PC-3 (cell line): ENCODE measurements at regions not wholly inside any gene's neighbourhood (a gene's known extent, or its start where the extent isn't known, plus 50 kb on each side); places are given as distances from the start of the nearest gene placed in this dataset.

Experiments
- CTCF ChIP-seq: fragments of 300-600 bp; sonication (generic); conservative IDR thresholded peaks from 2 replicates; pipeline ENCODE4 v1.5.1; 2017; ENCODE audit warnings: antibody characterized with exemption, low read depth, mild to moderate bottlenecking, low read length
- EZH2 ChIP-seq: fragments of 300-600 bp; sonication (generic); IDR thresholded peaks from one replicate; pipeline ENCODE4 v1.6.1; 2017; ENCODE audit warnings: antibody characterized with exemption, mild to moderate bottlenecking, low read length; ENCODE audit not compliant: unreplicated experiment
- EZH2phosphoT487 ChIP-seq: fragments of 300-600 bp; sonication (generic); IDR thresholded peaks from 2 replicates; pipeline ENCODE4 v1.6.1; 2018; ENCODE audit warnings: mild to moderate bottlenecking, antibody characterized with exemption, low read length, borderline replicate concordance

DNA sequence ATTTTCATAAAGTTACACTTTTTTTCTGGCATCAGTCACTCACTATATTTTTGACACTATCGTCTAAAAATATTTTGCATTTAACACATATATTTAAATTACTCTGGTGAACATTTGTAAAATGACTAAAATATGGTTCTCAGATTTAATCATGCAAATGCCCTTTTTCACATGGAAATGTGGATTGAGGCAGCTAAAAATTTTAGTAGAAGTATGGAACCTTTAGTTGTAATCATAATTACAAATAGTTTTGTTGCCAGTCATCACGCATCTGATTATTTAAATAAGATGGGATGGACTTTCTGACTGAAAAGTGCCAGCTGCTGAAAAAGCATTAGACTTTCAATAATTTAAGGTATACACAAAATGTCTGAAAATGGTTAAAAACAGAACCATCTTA, 119.3 kb downstream of the PDHA2 start:
- no peak for TF ChIP-seq CTCF
- TF ChIP-seq EZH2, result no peak
- no peak for TF ChIP-seq EZH2phosphoT487
